ENCODE measurements at regions not wholly inside any gene's neighbourhood (a gene's known extent, or its start where the extent isn't known, plus 50 kb on each side); places are given as distances from the start of the nearest gene placed in this dataset.

GRCh38 chr2:58715344-58715743 lies 474.2 kb upstream of the FANCL start:
- no peak overlapping the region for H3K9ac ChIP-seq (ENCODE audit: low read length)
- H3K27me3 ChIP-seq (ENCODE audit: insufficient read depth, low read depth, low read length) = no peaks in the 10 kb centered on the region
- no peaks in the 10 kb centered on the region for H4K20me1 ChIP-seq (ENCODE audit: insufficient read depth)
- H3K9me2 ChIP-seq (ENCODE audit: insufficient read depth, low read length) = no peaks in the 10 kb centered on the region
- no peaks in the 10 kb centered on the region for H3K9me3 ChIP-seq (ENCODE audit: low read length)
- no peaks in the 10 kb centered on the region for H3K36me3 ChIP-seq (ENCODE audit: insufficient read depth, low read length)
- no peak overlapping the region for H2AFZ ChIP-seq (ENCODE audit: low read depth, low read length)
- no peak overlapping the region for H3K4me2 ChIP-seq (ENCODE audit: low read length)
- no peak overlapping the region for H3K27ac ChIP-seq (ENCODE audit: low read length)
- H3K4me3 ChIP-seq (ENCODE audit: low read length) = no peak overlapping the region
- no peaks in the 10 kb centered on the region for H3K79me2 ChIP-seq (replicated peaks; ENCODE audit: insufficient read depth, low read length)
- no peaks in the 10 kb centered on the region for H3F3A ChIP-seq (ENCODE audit: insufficient read depth, low read length, poor library complexity, severe bottlenecking)
- no peak for TF ChIP-seq RAD21 (conservative IDR thresholded peaks at IDR 0.05)
- TF ChIP-seq MXI1 (conservative IDR thresholded peaks at IDR 0.05; ENCODE audit: poor library complexity, severe bottlenecking) = no peak
- no peak for TF ChIP-seq POLR2AphosphoS5 (IDR thresholded peaks at IDR 0.05)
- no peak for TF ChIP-seq SMC3 (conservative IDR thresholded peaks at IDR 0.05; ENCODE audit: poor library complexity)
- TF ChIP-seq CTCF (IDR thresholded peaks at IDR 0.05; ENCODE audit: poor library complexity, severe bottlenecking) = no peak
- no peak for TF ChIP-seq EZH2 (IDR thresholded peaks at IDR 0.05; ENCODE audit: borderline replicate concordance, insufficient read depth, low read length, poor library complexity, severe bottlenecking)
- TF ChIP-seq, protein P1, sequence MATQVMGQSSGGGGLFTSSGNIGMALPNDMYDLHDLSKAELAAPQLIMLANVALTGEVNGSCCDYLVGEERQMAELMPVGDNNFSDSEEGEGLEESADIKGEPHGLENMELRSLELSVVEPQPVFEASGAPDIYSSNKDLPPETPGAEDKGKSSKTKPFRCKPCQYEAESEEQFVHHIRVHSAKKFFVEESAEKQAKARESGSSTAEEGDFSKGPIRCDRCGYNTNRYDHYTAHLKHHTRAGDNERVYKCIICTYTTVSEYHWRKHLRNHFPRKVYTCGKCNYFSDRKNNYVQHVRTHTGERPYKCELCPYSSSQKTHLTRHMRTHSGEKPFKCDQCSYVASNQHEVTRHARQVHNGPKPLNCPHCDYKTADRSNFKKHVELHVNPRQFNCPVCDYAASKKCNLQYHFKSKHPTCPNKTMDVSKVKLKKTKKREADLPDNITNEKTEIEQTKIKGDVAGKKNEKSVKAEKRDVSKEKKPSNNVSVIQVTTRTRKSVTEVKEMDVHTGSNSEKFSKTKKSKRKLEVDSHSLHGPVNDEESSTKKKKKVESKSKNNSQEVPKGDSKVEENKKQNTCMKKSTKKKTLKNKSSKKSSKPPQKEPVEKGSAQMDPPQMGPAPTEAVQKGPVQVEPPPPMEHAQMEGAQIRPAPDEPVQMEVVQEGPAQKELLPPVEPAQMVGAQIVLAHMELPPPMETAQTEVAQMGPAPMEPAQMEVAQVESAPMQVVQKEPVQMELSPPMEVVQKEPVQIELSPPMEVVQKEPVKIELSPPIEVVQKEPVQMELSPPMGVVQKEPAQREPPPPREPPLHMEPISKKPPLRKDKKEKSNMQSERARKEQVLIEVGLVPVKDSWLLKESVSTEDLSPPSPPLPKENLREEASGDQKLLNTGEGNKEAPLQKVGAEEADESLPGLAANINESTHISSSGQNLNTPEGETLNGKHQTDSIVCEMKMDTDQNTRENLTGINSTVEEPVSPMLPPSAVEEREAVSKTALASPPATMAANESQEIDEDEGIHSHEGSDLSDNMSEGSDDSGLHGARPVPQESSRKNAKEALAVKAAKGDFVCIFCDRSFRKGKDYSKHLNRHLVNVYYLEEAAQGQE (IDR thresholded peaks at IDR 0.05; ENCODE audit: borderline replicate concordance) = no peak
- TF ChIP-seq EP300 (conservative IDR thresholded peaks at IDR 0.05; ENCODE audit: poor library complexity, severe bottlenecking) = no peak
- TF ChIP-seq TAF1 (IDR thresholded peaks at IDR 0.05; ENCODE audit: low read depth) = no peak

DNA sequence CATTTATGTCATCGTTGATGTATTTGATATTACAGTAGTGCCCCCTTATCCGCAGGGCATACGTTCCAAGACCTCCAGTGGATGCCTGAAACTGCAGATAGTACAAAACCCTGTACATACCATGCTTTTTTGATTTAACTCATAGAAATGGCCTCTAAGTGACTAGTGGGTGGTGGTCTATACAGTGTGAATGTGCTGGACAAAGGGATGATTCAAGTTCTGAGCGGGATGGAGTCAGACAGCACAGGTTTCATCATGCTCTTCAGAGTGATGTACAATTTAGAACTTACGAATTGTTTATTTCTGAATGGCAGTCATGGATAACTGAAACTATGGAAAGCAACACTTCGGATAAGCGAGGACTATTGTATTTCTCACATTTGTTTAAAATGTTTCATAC lies 473.1 kb upstream of the FANCL start:
- H3K27me3 ChIP-seq (ENCODE audit: insufficient read depth, low read depth, low read length) = no peaks in the 10 kb centered on the region
- no peaks in the 10 kb centered on the region for H3K36me3 ChIP-seq (ENCODE audit: insufficient read depth, low read length)
- no peaks in the 10 kb centered on the region for H3K9me2 ChIP-seq (ENCODE audit: insufficient read depth, low read length)
- no peaks in the 10 kb centered on the region for H4K20me1 ChIP-seq (ENCODE audit: insufficient read depth)
- H2AFZ ChIP-seq (ENCODE audit: low read depth, low read length) = no peak overlapping the region
- H3F3A ChIP-seq (ENCODE audit: insufficient read depth, low read length, poor library complexity, severe bottlenecking) = no peaks in the 10 kb centered on the region
- no peak overlapping the region for H3K4me2 ChIP-seq (ENCODE audit: low read length)
- no peaks in the 10 kb centered on the region for H3K9me3 ChIP-seq (ENCODE audit: low read length)
- TF ChIP-seq, protein P1 (IDR thresholded peaks at IDR 0.05; ENCODE audit: borderline replicate concordance) = no peak
- TF ChIP-seq MXI1 (conservative IDR thresholded peaks at IDR 0.05; ENCODE audit: poor library complexity, severe bottlenecking) (no peak), CTCF (IDR thresholded peaks at IDR 0.05; ENCODE audit: poor library complexity, severe bottlenecking) (no peak), POLR2AphosphoS5 (IDR thresholded peaks at IDR 0.05) (no peak), TAF1 (IDR thresholded peaks at IDR 0.05; ENCODE audit: low read depth) (no peak), EZH2 (IDR thresholded peaks at IDR 0.05; ENCODE audit: borderline replicate concordance, insufficient read depth, low read length, poor library complexity, severe bottlenecking) (no peak), RAD21 (conservative IDR thresholded peaks at IDR 0.05) (no peak), EP300 (conservative IDR thresholded peaks at IDR 0.05; ENCODE audit: poor library complexity, severe bottlenecking) (no peak), SMC3 (conservative IDR thresholded peaks at IDR 0.05; ENCODE audit: poor library complexity) (no peak)
- no peak overlapping the region for H3K27ac ChIP-seq (ENCODE audit: low read length)
- H3K79me2 ChIP-seq (replicated peaks; ENCODE audit: insufficient read depth, low read length) = no peaks in the 10 kb centered on the region
- H3K9ac ChIP-seq (ENCODE audit: low read length) = no peak overlapping the region
- H3K4me3 ChIP-seq (ENCODE audit: low read length) = no peak overlapping the region
